ENCODE measurements at regions not wholly inside any gene's neighbourhood (a gene's known extent, or its start where the extent isn't known, plus 50 kb on each side); places are given as distances from the start of the nearest gene placed in this dataset.

- no peaks in the 10 kb centered on the region for H3K4me1 ChIP-seq (ENCODE audit: insufficient read depth)
- H3K27ac ChIP-seq (ENCODE audit: low read depth) = no peak overlapping the region
- no peaks in the 10 kb centered on the region for H3K36me3 ChIP-seq (ENCODE audit: insufficient read depth)
- Mint-ChIP-seq H3K36me3 (ENCODE audit: low read depth) (peaks cover 26% of the 10 kb centered on the region), H3K4me1 (peaks cover 8% of the 10 kb centered on the region), H3K9me3 (peaks cover 12% of the 10 kb centered on the region), H3K4me3 (no peak overlapping the region), H3K27me3 (ENCODE audit: insufficient read depth, low read depth, poor library complexity) (peaks cover 2% of the 10 kb centered on the region), H3K27ac (no peak overlapping the region)
- no peak for DNase-seq (ENCODE audit: low spot score)
- TF ChIP-seq STAT1 (IDR thresholded peaks at IDR 0.05; ENCODE audit: unreplicated experiment) = no peak
- TF ChIP-seq POLR2AphosphoS5 (IDR thresholded peaks at IDR 0.05; ENCODE audit: low read depth) = no peak
- TF ChIP-seq ZNF114 (CRISPR knock-in tag; IDR thresholded peaks at IDR 0.05) = no peak
- no peak for TF ChIP-seq NANOG (IDR thresholded peaks at IDR 0.05; ENCODE audit: borderline replicate concordance)
- no peak for TF ChIP-seq CREB1 (CRISPR knock-in tag; IDR thresholded peaks at IDR 0.05; ENCODE audit: low read depth)
- no peak for TF ChIP-seq ZNF331 (CRISPR knock-in tag; IDR thresholded peaks at IDR 0.05; ENCODE audit: low read depth)
- peak overlapping the region; percentile 52; the same call in 1 of the 2 replicates for H2AFZ ChIP-seq
- H3K4me3 ChIP-seq = no peak overlapping the region
- H3K79me2 ChIP-seq (replicated peaks; ENCODE audit: insufficient read depth) = no peaks in the 10 kb centered on the region
- peaks cover 12% of the 10 kb centered on the region for H3K9me2 ChIP-seq (ENCODE audit: insufficient read depth)
- no peak overlapping the region for H3K4me2 ChIP-seq
- ATAC-seq = no peak
- H4K20me1 ChIP-seq (replicated peaks; ENCODE audit: insufficient read depth) = no peaks in the 10 kb centered on the region
- no peaks in the 10 kb centered on the region for H3F3A ChIP-seq (replicated peaks; ENCODE audit: low read depth)
- H3K27me3 ChIP-seq (ENCODE audit: insufficient read depth) = no peaks in the 10 kb centered on the region
Observed at GRCh38 chr1:38352869-38353268, 306.3 kb upstream of the POU3F1 start.

DNA sequence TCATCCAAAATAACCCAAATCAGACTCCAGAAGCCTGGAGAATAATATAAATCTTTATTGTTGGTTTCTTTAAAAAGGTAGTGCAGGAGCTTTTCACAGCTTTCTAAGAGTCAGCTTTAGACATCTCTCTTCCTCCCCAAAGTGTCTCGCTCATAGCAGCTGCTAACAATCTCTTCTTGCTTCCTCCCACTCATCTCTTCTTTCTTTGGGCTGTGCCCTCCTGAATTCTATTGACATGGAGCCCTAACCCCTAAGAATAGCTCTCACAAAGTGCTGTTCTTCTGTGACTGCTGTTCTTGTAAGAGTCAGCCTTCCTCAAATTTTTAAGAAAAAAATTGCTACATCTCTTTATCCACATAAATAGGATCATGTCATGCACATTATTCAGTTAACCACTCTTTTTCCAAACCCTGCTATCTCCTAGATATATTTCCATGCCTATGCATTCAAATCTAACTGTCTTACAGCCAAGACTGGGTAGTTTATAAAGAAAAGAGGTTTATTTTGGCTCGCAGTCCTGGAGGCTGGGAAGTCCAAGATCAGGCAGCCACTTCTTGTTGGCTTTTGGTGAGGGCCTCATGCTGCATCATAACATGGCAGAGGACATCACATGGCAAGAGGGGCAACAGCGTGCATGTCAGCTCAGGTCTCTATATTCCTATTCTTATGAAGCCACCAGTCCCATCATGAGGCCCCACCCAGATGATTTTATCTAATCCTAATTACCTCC is 301.0 kb upstream of the POU3F1 start:
- Mint-ChIP-seq H3K4me1 (peaks cover 9% of the 10 kb centered on the region; the same call in 2 of the 3 replicates), H3K9me3 (peaks cover 26% of the 10 kb centered on the region)
- TF ChIP-seq JUNB (IDR thresholded peaks at IDR 0.05; ENCODE audit: unreplicated experiment) = no peak
- no peak for TF ChIP-seq POLR2AphosphoS5 (IDR thresholded peaks at IDR 0.05; ENCODE audit: low read depth)
- no peak for TF ChIP-seq NANOG (IDR thresholded peaks at IDR 0.05; ENCODE audit: borderline replicate concordance)
- TF ChIP-seq, protein P1, sequence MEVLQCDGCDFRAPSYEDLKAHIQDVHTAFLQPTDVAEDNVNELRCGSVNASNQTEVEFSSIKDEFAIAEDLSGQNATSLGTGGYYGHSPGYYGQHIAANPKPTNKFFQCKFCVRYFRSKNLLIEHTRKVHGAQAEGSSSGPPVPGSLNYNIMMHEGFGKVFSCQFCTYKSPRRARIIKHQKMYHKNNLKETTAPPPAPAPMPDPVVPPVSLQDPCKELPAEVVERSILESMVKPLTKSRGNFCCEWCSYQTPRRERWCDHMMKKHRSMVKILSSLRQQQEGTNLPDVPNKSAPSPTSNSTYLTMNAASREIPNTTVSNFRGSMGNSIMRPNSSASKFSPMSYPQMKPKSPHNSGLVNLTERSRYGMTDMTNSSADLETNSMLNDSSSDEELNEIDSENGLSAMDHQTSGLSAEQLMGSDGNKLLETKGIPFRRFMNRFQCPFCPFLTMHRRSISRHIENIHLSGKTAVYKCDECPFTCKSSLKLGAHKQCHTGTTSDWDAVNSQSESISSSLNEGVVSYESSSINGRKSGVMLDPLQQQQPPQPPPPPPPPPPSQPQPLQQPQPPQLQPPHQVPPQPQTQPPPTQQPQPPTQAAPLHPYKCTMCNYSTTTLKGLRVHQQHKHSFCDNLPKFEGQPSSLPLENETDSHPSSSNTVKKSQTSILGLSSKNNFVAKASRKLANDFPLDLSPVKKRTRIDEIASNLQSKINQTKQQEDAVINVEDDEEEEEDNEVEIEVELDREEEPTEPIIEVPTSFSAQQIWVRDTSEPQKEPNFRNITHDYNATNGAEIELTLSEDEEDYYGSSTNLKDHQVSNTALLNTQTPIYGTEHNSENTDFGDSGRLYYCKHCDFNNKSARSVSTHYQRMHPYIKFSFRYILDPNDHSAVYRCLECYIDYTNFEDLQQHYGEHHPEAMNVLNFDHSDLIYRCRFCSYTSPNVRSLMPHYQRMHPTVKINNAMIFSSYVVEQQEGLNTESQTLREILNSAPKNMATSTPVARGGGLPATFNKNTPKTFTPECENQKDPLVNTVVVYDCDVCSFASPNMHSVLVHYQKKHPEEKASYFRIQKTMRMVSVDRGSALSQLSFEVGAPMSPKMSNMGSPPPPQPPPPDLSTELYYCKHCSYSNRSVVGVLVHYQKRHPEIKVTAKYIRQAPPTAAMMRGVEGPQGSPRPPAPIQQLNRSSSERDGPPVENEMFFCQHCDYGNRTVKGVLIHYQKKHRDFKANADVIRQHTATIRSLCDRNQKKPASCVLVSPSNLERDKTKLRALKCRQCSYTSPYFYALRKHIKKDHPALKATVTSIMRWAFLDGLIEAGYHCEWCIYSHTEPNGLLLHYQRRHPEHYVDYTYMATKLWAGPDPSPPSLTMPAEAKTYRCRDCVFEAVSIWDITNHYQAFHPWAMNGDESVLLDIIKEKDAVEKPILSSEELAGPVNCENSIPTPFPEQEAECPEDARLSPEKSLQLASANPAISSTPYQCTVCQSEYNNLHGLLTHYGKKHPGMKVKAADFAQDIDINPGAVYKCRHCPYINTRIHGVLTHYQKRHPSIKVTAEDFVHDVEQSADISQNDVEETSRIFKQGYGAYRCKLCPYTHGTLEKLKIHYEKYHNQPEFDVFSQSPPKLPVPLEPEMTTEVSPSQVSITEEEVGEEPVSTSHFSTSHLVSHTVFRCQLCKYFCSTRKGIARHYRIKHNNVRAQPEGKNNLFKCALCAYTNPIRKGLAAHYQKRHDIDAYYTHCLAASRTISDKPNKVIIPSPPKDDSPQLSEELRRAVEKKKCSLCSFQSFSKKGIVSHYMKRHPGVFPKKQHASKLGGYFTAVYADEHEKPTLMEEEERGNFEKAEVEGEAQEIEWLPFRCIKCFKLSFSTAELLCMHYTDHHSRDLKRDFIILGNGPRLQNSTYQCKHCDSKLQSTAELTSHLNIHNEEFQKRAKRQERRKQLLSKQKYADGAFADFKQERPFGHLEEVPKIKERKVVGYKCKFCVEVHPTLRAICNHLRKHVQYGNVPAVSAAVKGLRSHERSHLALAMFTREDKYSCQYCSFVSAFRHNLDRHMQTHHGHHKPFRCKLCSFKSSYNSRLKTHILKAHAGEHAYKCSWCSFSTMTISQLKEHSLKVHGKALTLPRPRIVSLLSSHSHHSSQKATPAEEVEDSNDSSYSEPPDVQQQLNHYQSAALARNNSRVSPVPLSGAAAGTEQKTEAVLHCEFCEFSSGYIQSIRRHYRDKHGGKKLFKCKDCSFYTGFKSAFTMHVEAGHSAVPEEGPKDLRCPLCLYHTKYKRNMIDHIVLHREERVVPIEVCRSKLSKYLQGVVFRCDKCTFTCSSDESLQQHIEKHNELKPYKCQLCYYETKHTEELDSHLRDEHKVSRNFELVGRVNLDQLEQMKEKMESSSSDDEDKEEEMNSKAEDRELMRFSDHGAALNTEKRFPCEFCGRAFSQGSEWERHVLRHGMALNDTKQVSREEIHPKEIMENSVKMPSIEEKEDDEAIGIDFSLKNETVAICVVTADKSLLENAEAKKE (CRISPR knock-in tag; IDR thresholded peaks at IDR 0.05) = no peak
- TF ChIP-seq EZH2 (IDR thresholded peaks at IDR 0.05; ENCODE audit: low read depth, unreplicated experiment) = no peak
- TF ChIP-seq, protein P2, sequence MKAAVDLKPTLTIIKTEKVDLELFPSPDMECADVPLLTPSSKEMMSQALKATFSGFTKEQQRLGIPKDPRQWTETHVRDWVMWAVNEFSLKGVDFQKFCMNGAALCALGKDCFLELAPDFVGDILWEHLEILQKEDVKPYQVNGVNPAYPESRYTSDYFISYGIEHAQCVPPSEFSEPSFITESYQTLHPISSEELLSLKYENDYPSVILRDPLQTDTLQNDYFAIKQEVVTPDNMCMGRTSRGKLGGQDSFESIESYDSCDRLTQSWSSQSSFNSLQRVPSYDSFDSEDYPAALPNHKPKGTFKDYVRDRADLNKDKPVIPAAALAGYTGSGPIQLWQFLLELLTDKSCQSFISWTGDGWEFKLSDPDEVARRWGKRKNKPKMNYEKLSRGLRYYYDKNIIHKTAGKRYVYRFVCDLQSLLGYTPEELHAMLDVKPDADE (IDR thresholded peaks at IDR 0.05) = no peak
- TF ChIP-seq, protein P3, sequence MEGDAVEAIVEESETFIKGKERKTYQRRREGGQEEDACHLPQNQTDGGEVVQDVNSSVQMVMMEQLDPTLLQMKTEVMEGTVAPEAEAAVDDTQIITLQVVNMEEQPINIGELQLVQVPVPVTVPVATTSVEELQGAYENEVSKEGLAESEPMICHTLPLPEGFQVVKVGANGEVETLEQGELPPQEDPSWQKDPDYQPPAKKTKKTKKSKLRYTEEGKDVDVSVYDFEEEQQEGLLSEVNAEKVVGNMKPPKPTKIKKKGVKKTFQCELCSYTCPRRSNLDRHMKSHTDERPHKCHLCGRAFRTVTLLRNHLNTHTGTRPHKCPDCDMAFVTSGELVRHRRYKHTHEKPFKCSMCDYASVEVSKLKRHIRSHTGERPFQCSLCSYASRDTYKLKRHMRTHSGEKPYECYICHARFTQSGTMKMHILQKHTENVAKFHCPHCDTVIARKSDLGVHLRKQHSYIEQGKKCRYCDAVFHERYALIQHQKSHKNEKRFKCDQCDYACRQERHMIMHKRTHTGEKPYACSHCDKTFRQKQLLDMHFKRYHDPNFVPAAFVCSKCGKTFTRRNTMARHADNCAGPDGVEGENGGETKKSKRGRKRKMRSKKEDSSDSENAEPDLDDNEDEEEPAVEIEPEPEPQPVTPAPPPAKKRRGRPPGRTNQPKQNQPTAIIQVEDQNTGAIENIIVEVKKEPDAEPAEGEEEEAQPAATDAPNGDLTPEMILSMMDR (conservative IDR thresholded peaks at IDR 0.05; ENCODE audit: low read depth in 2 of 2) = no peak

More for the DNA sequence above, 301.0 kb upstream of the POU3F1 start:
- Histone ChIP-seq H3K27ac (ENCODE audit: low read depth) (no peak overlapping the region), H2AFZ (no peak overlapping the region), H3K36me3 (ENCODE audit: insufficient read depth) (no peaks in the 10 kb centered on the region), H3K27me3 (ENCODE audit: insufficient read depth) (no peaks in the 10 kb centered on the region), H3K4me1 (ENCODE audit: insufficient read depth) (no peaks in the 10 kb centered on the region), H3K4me3 (no peak overlapping the region), H3K4me2 (no peak overlapping the region), H3F3A (replicated peaks; ENCODE audit: low read depth) (no peaks in the 10 kb centered on the region), H3K9me2 (ENCODE audit: insufficient read depth) (peaks cover 5% of the 10 kb centered on the region; the same call in 1 of the 2 replicates), H3K79me2 (replicated peaks; ENCODE audit: insufficient read depth) (no peaks in the 10 kb centered on the region), H4K20me1 (replicated peaks; ENCODE audit: insufficient read depth) (no peaks in the 10 kb centered on the region)
- DNase-seq (ENCODE audit: low spot score) (no peak), ATAC-seq (no peak)
- peaks cover 18% of the 10 kb centered on the region for H3K36me3 Mint-ChIP-seq (ENCODE audit: low read depth)
- H3K27me3 Mint-ChIP-seq (ENCODE audit: insufficient read depth, low read depth, poor library complexity) = no peaks in the 10 kb centered on the region
- no peak overlapping the region for H3K27ac Mint-ChIP-seq
- no peak overlapping the region for H3K4me3 Mint-ChIP-seq

Data from GM23338 (cell line).